H54 (cell line): ENCODE measurements at regions not wholly inside any gene's neighbourhood (a gene's known extent, or its start where the extent isn't known, plus 50 kb on each side); places are given as distances from the start of the nearest gene placed in this dataset.

Source experiments
- DNase-seq: peaks from one replicate; pipeline ENCODE4 v3.0.0; 2011; ENCODE audit warnings: low spot score, mixed read lengths; ENCODE audit not compliant: insufficient read length
- FAIRE-seq: peaks from 3 replicates; lab custom pipeline; 2011; peaks lifted over from hg19 to GRCh38; lab: Jason Lieb, UNC
- POLR2A ChIP-seq: IDR thresholded peaks from 2 replicates; pipeline ENCODE4 v1.6.1; 2011; ENCODE audit warnings: low read depth, mild to moderate bottlenecking, low read length

GRCh38 chr2:120873958-120874887 is 138.6 kb downstream of the GLI2 start:
- no peak for TF ChIP-seq POLR2A
- no peak for FAIRE-seq
- no peak for DNase-seq

GRCh38 chr2:120874888-120875275 is 139.2 kb downstream of the GLI2 start:
- no peak for FAIRE-seq

GRCh38 chr2:120875431-120875830 is 139.8 kb downstream of the GLI2 start:
- no peak for TF ChIP-seq POLR2A
- FAIRE-seq (no peak), DNase-seq (no peak)

More at GRCh38 chr2:120874888-120875275, 139.2 kb downstream of the GLI2 start:
- no peak for TF ChIP-seq POLR2A
- no peak for DNase-seq

GRCh38 chr2:120876526-120877280 is 141.0 kb downstream of the GLI2 start:
- no peak for TF ChIP-seq POLR2A
- FAIRE-seq, result no peak
- DNase-seq, result no peak

GRCh38 chr2:120877409-120877808 is 141.7 kb downstream of the GLI2 start:
- FAIRE-seq, result no peak
- no peak for DNase-seq

GRCh38 chr2:120878970-120879369 is 143.3 kb downstream of the GLI2 start:
- FAIRE-seq (no peak), DNase-seq (no peak)
- no peak for TF ChIP-seq POLR2A

More at GRCh38 chr2:120877409-120877808, 141.7 kb downstream of the GLI2 start:
- TF ChIP-seq POLR2A, result no peak

- no peak for TF ChIP-seq POLR2A
- no peak for DNase-seq
- no peak for FAIRE-seq
Measured at GRCh38 chr2:120879431-120880295, 144.0 kb downstream of the GLI2 start.

GRCh38 chr2:120880381-120880780 is 144.7 kb downstream of the GLI2 start:
- FAIRE-seq (no peak), DNase-seq (no peak)

GRCh38 chr2:120881981-120882788 is 146.5 kb downstream of the GLI2 start:
- no peak for FAIRE-seq
- DNase-seq, result no peak
- TF ChIP-seq POLR2A, result no peak

More at GRCh38 chr2:120880381-120880780, 144.7 kb downstream of the GLI2 start:
- no peak for TF ChIP-seq POLR2A

- TF ChIP-seq POLR2A, result no peak
- no peak for DNase-seq
- FAIRE-seq, result no peak
Measured at GRCh38 chr2:120883607-120884440, 148.2 kb downstream of the GLI2 start.

GRCh38 chr2:120884472-120885290 is 149.0 kb downstream of the GLI2 start:
- TF ChIP-seq POLR2A, result no peak
- FAIRE-seq (no peak), DNase-seq (no peak)
